KMS-11 (cell line): ENCODE measurements at regions not wholly inside any gene's neighbourhood (a gene's known extent, or its start where the extent isn't known, plus 50 kb on each side); places are given as distances from the start of the nearest gene placed in this dataset.

Experiments used
- H2AFZ ChIP-seq: fragments of 200-600 bp; sonication (generic); 2 replicates; pipeline ENCODE4 v1.6.1; 2016; ENCODE audit warnings: antibody characterized with exemption, mixed run types, low read depth
- H3K27ac ChIP-seq: fragments of 200-600 bp; sonication (generic); 2 replicates; pipeline ENCODE4 v1.6.1; 2016; ENCODE audit warnings: mild to moderate bottlenecking, mixed run types
- H3K27me3 ChIP-seq: fragments of 200-600 bp; sonication (generic); 2 replicates; pipeline ENCODE4 v1.6.1; 2017; ENCODE audit warnings: mild to moderate bottlenecking, low read depth, mixed run types, moderate library complexity; ENCODE audit not compliant: insufficient read depth
- H3K36me3 ChIP-seq: fragments of 200-600 bp; sonication (generic); 2 replicates; pipeline ENCODE4 v1.6.1; 2017; ENCODE audit warnings: mild to moderate bottlenecking, mixed run types; ENCODE audit not compliant: insufficient read depth
- H3K4me1 ChIP-seq: fragments of 200-600 bp; sonication (generic); 2 replicates; pipeline ENCODE4 v1.6.1; 2016; ENCODE audit warnings: mild to moderate bottlenecking, low read depth, mixed run types; ENCODE audit not compliant: poor library complexity, severe bottlenecking
- H3K4me2 ChIP-seq: fragments of 200-600 bp; sonication (generic); 2 replicates; pipeline ENCODE4 v1.7.0; 2016; ENCODE audit warnings: mild to moderate bottlenecking, mixed run types
- H3K4me3 ChIP-seq: fragments of 200-600 bp; sonication (generic); IDR thresholded peaks from 2 replicates; pipeline ENCODE4 v1.6.1; 2017; ENCODE audit warnings: low read depth, low read length, mixed read lengths; ENCODE audit not compliant: insufficient read depth
- H3K79me2 ChIP-seq: fragments of 200-600 bp; sonication (generic); 2 replicates; pipeline ENCODE4 v1.6.1; 2016; ENCODE audit warnings: low read depth, mixed run types; ENCODE audit not compliant: insufficient read depth
- H3K9ac ChIP-seq: fragments of 200-600 bp; sonication (generic); 2 replicates; pipeline ENCODE4 v1.6.1; 2016; ENCODE audit warnings: mild to moderate bottlenecking, mixed run types
- H4K20me1 ChIP-seq: fragments of 200-600 bp; sonication (generic); 2 replicates; pipeline ENCODE4 v1.6.1; 2016; ENCODE audit warnings: mild to moderate bottlenecking, mixed run types; ENCODE audit not compliant: insufficient read depth
- CTCF ChIP-seq: fragments of 200-600 bp; sonication (generic); conservative IDR thresholded peaks from 2 replicates; pipeline ENCODE4 v1.6.1; 2017; ENCODE audit warnings: low read depth, mild to moderate bottlenecking, antibody characterized with exemption, low read length, moderate library complexity, mixed read lengths

- TF ChIP-seq CTCF = no peak
- Histone ChIP-seq H3K9ac (no peak overlapping the region), H4K20me1 (no peaks in the 10 kb centered on the region), H3K4me2 (no peak overlapping the region), H3K4me1 (no peaks in the 10 kb centered on the region), H2AFZ (no peak overlapping the region), H3K27me3 (peaks cover 76% of the 10 kb centered on the region), H3K27ac (no peak overlapping the region), H3K4me3 (no peak overlapping the region), H3K79me2 (no peaks in the 10 kb centered on the region), H3K36me3 (no peaks in the 10 kb centered on the region)
These were observed 122.8 kb downstream of the CEBPB start for GRCh38 chr20:50313522-50313820.

DNA sequence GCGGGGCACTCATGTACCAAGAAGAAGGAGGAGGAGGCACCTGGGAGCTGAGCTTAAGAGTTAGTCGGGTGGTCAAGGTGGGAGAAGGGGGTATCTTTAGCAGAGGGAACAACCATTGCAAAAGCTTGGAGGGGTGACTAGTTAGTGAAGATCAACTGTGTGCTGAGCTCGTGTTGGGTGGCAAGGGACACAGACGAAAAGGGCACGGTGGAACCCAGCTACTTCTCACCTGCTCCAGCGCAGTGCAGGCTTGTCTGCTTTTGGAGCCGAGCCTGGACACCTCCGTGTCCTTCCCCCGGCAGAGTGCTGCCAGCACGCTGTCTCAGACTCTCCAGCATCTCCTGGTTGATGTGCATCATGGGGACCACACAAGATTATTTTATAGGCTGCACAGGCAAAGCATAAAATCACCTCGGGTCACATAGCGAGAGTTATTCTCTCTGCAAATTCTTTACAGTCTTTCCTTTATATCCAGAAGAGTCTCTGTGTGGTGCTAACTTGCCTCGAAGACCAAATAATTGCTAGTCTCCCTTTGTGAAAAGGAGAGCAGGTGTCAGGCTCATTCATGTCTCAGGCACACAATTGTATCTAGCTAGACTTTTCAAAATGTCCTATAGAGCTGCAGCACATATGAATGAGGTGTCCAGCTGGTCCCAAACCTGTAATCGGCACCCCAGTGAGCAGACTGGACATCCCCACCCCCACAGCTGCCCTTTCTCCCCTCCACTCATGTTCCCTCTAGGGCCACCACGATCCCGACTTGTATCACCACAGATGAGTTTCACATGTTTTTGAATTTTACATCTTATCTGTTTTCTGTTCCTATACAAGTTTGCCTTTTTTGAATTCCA, 123.4 kb downstream of the CEBPB start:
- Histone ChIP-seq H2AFZ (no peak overlapping the region), H3K79me2 (no peaks in the 10 kb centered on the region), H3K36me3 (no peaks in the 10 kb centered on the region), H3K4me2 (no peak overlapping the region), H3K27me3 (peaks cover 81% of the 10 kb centered on the region), H4K20me1 (no peaks in the 10 kb centered on the region), H3K27ac (no peak overlapping the region), H3K4me1 (no peaks in the 10 kb centered on the region), H3K9ac (no peak overlapping the region), H3K4me3 (no peak overlapping the region)
- TF ChIP-seq CTCF = no peak

GRCh38 chr20:50314678-50315335, 124.2 kb downstream of the CEBPB start:
- Histone ChIP-seq H3K9ac (no peak overlapping the region), H3K36me3 (no peaks in the 10 kb centered on the region), H3K27me3 (peaks cover 82% of the 10 kb centered on the region), H4K20me1 (no peaks in the 10 kb centered on the region), H3K79me2 (no peaks in the 10 kb centered on the region), H3K4me3 (no peak overlapping the region), H3K4me1 (no peaks in the 10 kb centered on the region), H3K4me2 (no peak overlapping the region), H3K27ac (no peak overlapping the region), H2AFZ (no peak overlapping the region)
- TF ChIP-seq CTCF = no peak

GRCh38 chr20:50315586-50316551, 125.2 kb downstream of the CEBPB start:
- H3K4me2 ChIP-seq = no peak overlapping the region
- no peaks in the 10 kb centered on the region for H3K79me2 ChIP-seq
- H3K27ac ChIP-seq = no peak overlapping the region
- no peaks in the 10 kb centered on the region for H3K4me1 ChIP-seq
- peaks cover 88% of the 10 kb centered on the region for H3K27me3 ChIP-seq
- no peak overlapping the region for H2AFZ ChIP-seq
- no peak for TF ChIP-seq CTCF
- no peaks in the 10 kb centered on the region for H4K20me1 ChIP-seq
- H3K36me3 ChIP-seq = no peaks in the 10 kb centered on the region
- no peak overlapping the region for H3K4me3 ChIP-seq
- H3K9ac ChIP-seq = no peak overlapping the region
